Trophoblast cell (in vitro differentiated cells and primary cell): ENCODE measurements at regions not wholly inside any gene's neighbourhood (a gene's known extent, or its start where the extent isn't known, plus 50 kb on each side); places are given as distances from the start of the nearest gene placed in this dataset.
A peak's percentile ranks its signal among the peaks of the same experiment; 100 is the strongest.

Experiments used
- DNase-seq, 2 donors: peaks; one replicate each; pipeline ENCODE4 v3.0.0-alpha.2; 2016
- H2AFZ ChIP-seq: 2 replicates; pipeline ENCODE4 v1.6.1; 2013; ENCODE audit warnings: low read length, moderate library complexity, mild to moderate bottlenecking; ENCODE audit not compliant: insufficient read depth, poor library complexity
- H2AK5ac ChIP-seq: 2 replicates; pipeline ENCODE4 v1.6.1; 2013; ENCODE audit warnings: mild to moderate bottlenecking, low read length
- H2BK120ac ChIP-seq: 2 replicates; pipeline ENCODE4 v1.6.1; 2013; ENCODE audit warnings: low read length, mild to moderate bottlenecking, moderate library complexity; ENCODE audit not compliant: insufficient read depth, poor library complexity
- H2BK12ac ChIP-seq: 2 replicates; pipeline ENCODE4 v1.6.1; 2013; ENCODE audit warnings: mild to moderate bottlenecking, low read length, moderate library complexity
- H2BK5ac ChIP-seq: 2 replicates; pipeline ENCODE4 v1.6.1; 2013; ENCODE audit warnings: low read length, low read depth, moderate library complexity, mild to moderate bottlenecking; ENCODE audit not compliant: poor library complexity
- H3K14ac ChIP-seq: 2 replicates; pipeline ENCODE4 v1.6.1; 2013; ENCODE audit warnings: mild to moderate bottlenecking, low read length
- H3K18ac ChIP-seq: 2 replicates; pipeline ENCODE4 v1.6.1; 2013; ENCODE audit warnings: mild to moderate bottlenecking, low read length
- H3K23ac ChIP-seq: 2 replicates; pipeline ENCODE4 v1.6.1; 2013; ENCODE audit warnings: low read length
- H3K27ac ChIP-seq: 2 replicates; pipeline ENCODE4 v1.5.1; 2013; ENCODE audit warnings: low read depth, mild to moderate bottlenecking, inconsistent platforms, low read length, moderate library complexity
- H3K27me3 ChIP-seq: 2 replicates; pipeline ENCODE4 v1.6.1; 2013; ENCODE audit warnings: inconsistent platforms, mild to moderate bottlenecking, low read length, moderate library complexity; ENCODE audit not compliant: insufficient read depth
- H3K36me3 ChIP-seq, 2 experiments: 1 replicate in 1 of 2; 2 replicates in 1 of 2; pipeline ENCODE4 v1.6.1; 2013; ENCODE audit warnings: low read length in 2 of 2, mild to moderate bottlenecking in 2 of 2, moderate library complexity in 1 of 2; ENCODE audit not compliant: insufficient read depth in 2 of 2, control insufficient read depth in 1 of 2
- H3K4ac ChIP-seq: 2 replicates; pipeline ENCODE4 v1.6.1; 2013; ENCODE audit warnings: low read depth, mild to moderate bottlenecking, low read length, moderate library complexity
- H3K4me1 ChIP-seq, 2 experiments: 1 replicate in 1 of 2; 2 replicates in 1 of 2; pipeline ENCODE4 v1.6.1; 2013; ENCODE audit warnings: low read length in 2 of 2, mild to moderate bottlenecking in 2 of 2, moderate library complexity in 1 of 2; ENCODE audit not compliant: insufficient read depth in 2 of 2, control insufficient read depth in 1 of 2
- H3K4me2 ChIP-seq: 2 replicates; pipeline ENCODE4 v1.6.1; 2013; ENCODE audit warnings: inconsistent platforms, mild to moderate bottlenecking, low read length, moderate library complexity
- H3K4me3 ChIP-seq: 2 replicates; pipeline ENCODE4 v1.5.1; 2013; ENCODE audit warnings: mild to moderate bottlenecking, low read depth, low read length, inconsistent platforms
- H3K79me1 ChIP-seq: one replicate; pipeline ENCODE4 v1.6.1; 2013; ENCODE audit warnings: low read length
- H3K79me2 ChIP-seq: 2 replicates; pipeline ENCODE4 v1.6.1; 2013; ENCODE audit warnings: low read length, mild to moderate bottlenecking; ENCODE audit not compliant: control insufficient read depth, insufficient read depth, poor library complexity
- H3K9ac ChIP-seq: 2 replicates; pipeline ENCODE4 v1.6.1; 2013; ENCODE audit warnings: mild to moderate bottlenecking, low read length
- H3K9me3 ChIP-seq: 2 replicates; pipeline ENCODE4 v1.6.1; 2013; ENCODE audit warnings: low read depth, mild to moderate bottlenecking, control low read depth, inconsistent platforms, low read length; ENCODE audit not compliant: insufficient read depth
- H4K12ac ChIP-seq: 2 replicates; pipeline ENCODE4 v1.6.1; 2013; ENCODE audit warnings: low read depth, mild to moderate bottlenecking, low read length, moderate library complexity
- H4K8ac ChIP-seq: 2 replicates; pipeline ENCODE4 v1.6.1; 2013; ENCODE audit warnings: low read depth, mild to moderate bottlenecking, low read length, moderate library complexity
- H4K91ac ChIP-seq: one replicate; pipeline ENCODE4 v1.6.1; 2013; ENCODE audit warnings: low read depth, mild to moderate bottlenecking, low read length, moderate library complexity
- whole genome bisulfite sequencing: extraction: QIAGEN DNeasy Blood & Tissue Kit; methylation state at CpG from one replicate; pipeline ENCODE4 v1.1.7; 2013; ENCODE audit warnings: missing lambda C conversion rate; ENCODE audit not compliant: insufficient read length, insufficient coverage; ENCODE audit errors: extremely low coverage; 5-methylcytosine and 5-hydroxymethylcytosine counted together

DNA sequence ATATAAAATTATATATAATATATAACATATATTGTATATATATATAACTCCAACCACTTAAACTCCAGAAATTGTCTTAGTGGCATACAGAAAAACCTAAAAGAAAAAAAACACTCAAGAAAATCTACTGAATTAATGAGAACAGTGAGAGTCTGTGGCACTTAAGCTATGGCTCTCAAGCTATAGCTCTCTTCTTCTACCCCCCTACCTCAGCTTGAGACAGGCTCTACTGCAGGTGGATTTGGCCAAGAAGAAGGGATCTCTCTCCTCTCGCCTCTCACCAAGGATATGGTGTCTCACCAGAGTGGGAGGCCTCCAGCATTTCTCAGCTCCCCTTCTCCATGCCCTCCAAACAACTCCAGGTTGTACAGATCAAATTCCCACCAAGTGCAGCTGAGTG is 64.5 kb upstream of the DAB2 start:
- no peak overlapping the region for H2BK5ac ChIP-seq
- no peaks in the 10 kb centered on the region for H3K36me3 ChIP-seq
- no peak overlapping the region for H3K4me2 ChIP-seq
- no peak overlapping the region for H4K12ac ChIP-seq
- WGBS, result no CpG with 5 or more reads among the region's 1 CpG
- no peak overlapping the region for H3K18ac ChIP-seq
- no peak overlapping the region for H4K8ac ChIP-seq
- no peak overlapping the region for H3K27ac ChIP-seq
- H3K79me2 ChIP-seq, result no peaks in the 10 kb centered on the region
- no peak overlapping the region for H3K4me3 ChIP-seq
- no peaks in the 10 kb centered on the region for H3K27me3 ChIP-seq
- no peak overlapping the region for H2AK5ac ChIP-seq
- H3K9me3 ChIP-seq, result peaks cover 2% of the 10 kb centered on the region
- H3K79me1 ChIP-seq, result no peaks in the 10 kb centered on the region
- no peak overlapping the region for H4K91ac ChIP-seq
- H2BK12ac ChIP-seq, result no peak overlapping the region
- no peaks in the 10 kb centered on the region for H3K4me1 ChIP-seq
- H2AFZ ChIP-seq, result no peak overlapping the region
- H3K4ac ChIP-seq, result no peak overlapping the region
- H3K23ac ChIP-seq, result no peak overlapping the region
- no peak for DNase-seq
- H2BK120ac ChIP-seq, result no peak overlapping the region
- H3K9ac ChIP-seq, result peak overlapping the region; percentile 13
- no peak overlapping the region for H3K14ac ChIP-seq

DNA sequence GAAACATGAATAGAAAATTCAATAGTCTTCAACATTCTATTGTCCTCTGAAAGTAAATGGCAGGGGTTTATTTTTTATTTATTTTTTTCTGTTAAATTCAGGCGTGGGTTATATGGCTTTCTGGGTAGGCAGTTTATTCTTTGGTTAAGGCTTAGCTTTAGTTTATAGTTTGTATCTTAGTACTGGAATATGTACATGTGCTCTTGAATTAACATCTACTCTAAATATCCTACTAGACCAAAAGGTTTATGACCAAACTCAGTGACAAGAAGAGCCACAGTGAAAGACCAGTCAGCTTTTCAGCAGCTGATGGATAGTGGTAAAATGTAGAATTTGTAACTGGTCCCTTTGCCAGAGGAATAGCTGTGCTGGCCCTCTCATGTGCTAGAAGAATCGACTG is 62.0 kb upstream of the DAB2 start:
- H3K4me1 ChIP-seq, result no peaks in the 10 kb centered on the region
- H2AK5ac ChIP-seq, result no peak overlapping the region
- H2BK5ac ChIP-seq, result no peak overlapping the region
- H3K9me3 ChIP-seq, result peaks cover 2% of the 10 kb centered on the region
- H3K79me2 ChIP-seq, result no peaks in the 10 kb centered on the region
- H3K9ac ChIP-seq, result no peak overlapping the region
- H3K14ac ChIP-seq, result no peak overlapping the region
- H4K8ac ChIP-seq, result no peak overlapping the region
- no peak overlapping the region for H4K12ac ChIP-seq
- no peak overlapping the region for H3K23ac ChIP-seq
- H2BK12ac ChIP-seq, result no peak overlapping the region
- H3K4ac ChIP-seq, result no peak overlapping the region
- no peaks in the 10 kb centered on the region for H3K27me3 ChIP-seq
- no peak overlapping the region for H3K27ac ChIP-seq
- H3K4me3 ChIP-seq, result no peak overlapping the region
- no peak overlapping the region for H2AFZ ChIP-seq
- no peaks in the 10 kb centered on the region for H3K79me1 ChIP-seq
- no CpG with 5 or more reads among the region's 2 CpGs for WGBS
- no peak overlapping the region for H2BK120ac ChIP-seq
- no peak overlapping the region for H3K18ac ChIP-seq
- no peaks in the 10 kb centered on the region for H3K36me3 ChIP-seq
- no peak overlapping the region for H3K4me2 ChIP-seq
- no peak for DNase-seq
- no peak overlapping the region for H4K91ac ChIP-seq

DNA sequence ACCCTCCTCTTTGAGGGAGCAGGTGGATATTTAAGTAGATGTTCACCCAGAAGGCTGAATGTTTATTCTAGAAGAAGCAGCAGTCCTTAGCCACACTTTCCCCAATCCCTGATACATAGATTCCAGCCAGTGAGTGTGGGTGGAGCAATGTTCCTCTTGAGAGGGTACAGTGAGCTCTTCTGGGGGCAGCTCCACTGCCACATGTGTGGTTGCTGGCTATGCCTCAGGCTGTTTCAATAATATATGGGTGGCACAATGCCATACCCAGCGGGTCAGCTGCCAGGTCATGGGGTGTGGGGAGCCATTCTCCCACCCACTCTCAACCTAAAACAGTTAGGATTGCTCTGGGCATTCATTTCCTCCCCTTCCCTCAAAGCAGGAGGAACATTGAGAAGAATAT is 61.6 kb upstream of the DAB2 start:
- no peak overlapping the region for H3K27ac ChIP-seq
- no peak overlapping the region for H4K12ac ChIP-seq
- DNase-seq, result no peak
- H2BK120ac ChIP-seq, result no peak overlapping the region
- no peak overlapping the region for H3K9ac ChIP-seq
- no peak overlapping the region for H3K4me2 ChIP-seq
- H3K27me3 ChIP-seq, result no peaks in the 10 kb centered on the region
- H3K36me3 ChIP-seq, result no peaks in the 10 kb centered on the region
- no peak overlapping the region for H2BK12ac ChIP-seq
- no peak overlapping the region for H4K91ac ChIP-seq
- no peak overlapping the region for H2BK5ac ChIP-seq
- no peak overlapping the region for H2AFZ ChIP-seq
- H4K8ac ChIP-seq, result no peak overlapping the region
- no peak overlapping the region for H3K14ac ChIP-seq
- no peak overlapping the region for H3K4me3 ChIP-seq
- H3K18ac ChIP-seq, result no peak overlapping the region
- no CpG with 5 or more reads among the region's 1 CpG for WGBS
- H2AK5ac ChIP-seq, result no peak overlapping the region
- no peak overlapping the region for H3K4ac ChIP-seq
- no peaks in the 10 kb centered on the region for H3K79me2 ChIP-seq
- no peak overlapping the region for H3K23ac ChIP-seq
- H3K79me1 ChIP-seq, result no peaks in the 10 kb centered on the region
- H3K9me3 ChIP-seq, result peaks cover 2% of the 10 kb centered on the region
- H3K4me1 ChIP-seq, result no peaks in the 10 kb centered on the region

DNA sequence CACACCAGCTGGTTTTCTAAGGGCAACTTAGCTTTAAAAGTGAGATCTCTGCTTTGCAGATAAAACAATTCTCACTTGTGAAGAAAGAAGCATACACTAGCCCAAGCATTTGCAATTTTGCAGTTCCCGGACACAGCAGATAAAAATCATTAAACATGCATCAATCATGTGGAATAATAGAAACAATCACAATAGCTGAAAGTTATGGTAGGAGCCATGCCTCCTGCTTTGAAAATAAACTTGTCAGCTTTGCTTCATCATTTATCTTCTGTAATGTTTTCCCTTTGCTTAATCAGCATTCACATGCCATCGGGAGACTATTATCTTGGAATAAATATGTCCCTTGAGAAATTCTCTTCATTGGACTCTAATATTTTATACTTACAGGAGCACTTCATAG is 60.3 kb upstream of the DAB2 start:
- Histone ChIP-seq H3K79me2 (no peaks in the 10 kb centered on the region), H3K36me3 (no peaks in the 10 kb centered on the region), H4K91ac (no peak overlapping the region), H3K27ac (no peak overlapping the region), H3K4ac (no peak overlapping the region), H3K79me1 (no peaks in the 10 kb centered on the region), H3K18ac (no peak overlapping the region), H4K12ac (no peak overlapping the region), H3K14ac (no peak overlapping the region), H3K4me1 (no peaks in the 10 kb centered on the region), H2BK120ac (no peak overlapping the region), H3K9ac (no peak overlapping the region), H3K27me3 (no peaks in the 10 kb centered on the region), H3K23ac (no peak overlapping the region), H3K9me3 (peaks cover 2% of the 10 kb centered on the region), H2BK12ac (no peak overlapping the region), H2AFZ (no peak overlapping the region), H3K4me3 (no peak overlapping the region), H2BK5ac (no peak overlapping the region), H2AK5ac (no peak overlapping the region), H4K8ac (no peak overlapping the region), H3K4me2 (no peak overlapping the region)
- no peak for DNase-seq
- no CpG with 5 or more reads among the region's 2 CpGs for WGBS
